ENCODE measurements at regions not wholly inside any gene's neighbourhood (a gene's known extent, or its start where the extent isn't known, plus 50 kb on each side); places are given as distances from the start of the nearest gene placed in this dataset.

DNA sequence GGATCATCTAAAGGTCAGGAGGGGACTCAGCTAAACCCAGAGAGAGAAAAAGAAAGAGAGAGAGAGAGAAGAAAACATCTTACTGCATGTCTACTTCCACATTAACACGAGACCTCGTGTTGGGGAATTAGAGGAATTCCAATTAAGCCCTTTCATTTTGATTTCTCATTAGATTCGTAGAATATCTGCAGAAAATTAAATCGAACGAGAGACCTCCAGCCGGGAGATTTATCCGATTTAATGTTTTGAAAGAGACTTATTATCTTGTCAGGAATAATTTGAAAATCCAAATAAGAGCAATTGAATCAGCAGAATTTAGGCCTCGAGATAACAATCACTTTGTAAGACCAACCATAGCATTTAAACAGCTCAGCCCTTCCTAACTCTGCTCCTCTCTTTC, 175.6 kb downstream of the ABCC12 start:
- Histone ChIP-seq H3K9me3 (no peaks in the 10 kb centered on the region), H3K4me1 (no peaks in the 10 kb centered on the region), H3K27me3 (no peaks in the 10 kb centered on the region), H3K4me3 (no peak overlapping the region), H3K36me3 (no peaks in the 10 kb centered on the region), H3K27ac (no peak overlapping the region)
- DNase-seq (ENCODE audit: low spot score in 2 of 2): no peak
- intact Hi-C loops (cut with DNase I): no loop called here
- TF ChIP-seq, protein P1, sequence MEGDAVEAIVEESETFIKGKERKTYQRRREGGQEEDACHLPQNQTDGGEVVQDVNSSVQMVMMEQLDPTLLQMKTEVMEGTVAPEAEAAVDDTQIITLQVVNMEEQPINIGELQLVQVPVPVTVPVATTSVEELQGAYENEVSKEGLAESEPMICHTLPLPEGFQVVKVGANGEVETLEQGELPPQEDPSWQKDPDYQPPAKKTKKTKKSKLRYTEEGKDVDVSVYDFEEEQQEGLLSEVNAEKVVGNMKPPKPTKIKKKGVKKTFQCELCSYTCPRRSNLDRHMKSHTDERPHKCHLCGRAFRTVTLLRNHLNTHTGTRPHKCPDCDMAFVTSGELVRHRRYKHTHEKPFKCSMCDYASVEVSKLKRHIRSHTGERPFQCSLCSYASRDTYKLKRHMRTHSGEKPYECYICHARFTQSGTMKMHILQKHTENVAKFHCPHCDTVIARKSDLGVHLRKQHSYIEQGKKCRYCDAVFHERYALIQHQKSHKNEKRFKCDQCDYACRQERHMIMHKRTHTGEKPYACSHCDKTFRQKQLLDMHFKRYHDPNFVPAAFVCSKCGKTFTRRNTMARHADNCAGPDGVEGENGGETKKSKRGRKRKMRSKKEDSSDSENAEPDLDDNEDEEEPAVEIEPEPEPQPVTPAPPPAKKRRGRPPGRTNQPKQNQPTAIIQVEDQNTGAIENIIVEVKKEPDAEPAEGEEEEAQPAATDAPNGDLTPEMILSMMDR (IDR thresholded peaks at IDR 0.05): no peak

DNA sequence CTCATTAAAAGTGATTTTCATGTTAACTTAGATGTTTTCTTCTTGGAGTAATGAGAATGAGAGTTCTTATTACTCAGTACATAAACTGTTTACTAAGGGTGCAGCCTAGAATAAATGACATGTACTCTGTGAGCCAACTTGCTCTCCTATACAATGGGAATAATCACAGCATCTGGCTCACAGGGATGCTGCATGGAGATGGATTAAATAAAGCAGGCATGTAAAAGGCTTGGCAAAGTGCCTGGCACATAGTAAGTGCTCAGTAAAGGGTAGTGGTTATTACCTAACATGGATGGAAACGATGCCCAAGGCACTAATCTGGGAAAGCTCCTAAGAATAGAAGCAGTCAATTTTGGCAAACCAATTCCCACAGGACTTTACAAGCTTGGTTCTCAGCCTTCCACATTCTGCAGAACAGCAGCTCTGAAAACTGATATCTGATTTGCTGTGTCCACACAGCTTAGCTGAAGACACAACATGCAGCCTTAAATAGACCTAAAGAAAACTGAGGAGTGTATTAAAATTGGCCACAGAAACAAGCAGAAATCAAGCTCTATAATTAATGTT, 176.1 kb downstream of the ABCC12 start:
- no peak overlapping the region for H3K27ac ChIP-seq
- no peaks in the 10 kb centered on the region for H3K4me1 ChIP-seq
- DNase-seq (ENCODE audit: low spot score in 2 of 2): no peak
- intact Hi-C loops (cut with DNase I): no loop called here
- H3K27me3 ChIP-seq: no peaks in the 10 kb centered on the region
- no peak overlapping the region for H3K4me3 ChIP-seq
- TF ChIP-seq, protein P1 (IDR thresholded peaks at IDR 0.05): no peak
- no peaks in the 10 kb centered on the region for H3K9me3 ChIP-seq
- no peaks in the 10 kb centered on the region for H3K36me3 ChIP-seq

DNA sequence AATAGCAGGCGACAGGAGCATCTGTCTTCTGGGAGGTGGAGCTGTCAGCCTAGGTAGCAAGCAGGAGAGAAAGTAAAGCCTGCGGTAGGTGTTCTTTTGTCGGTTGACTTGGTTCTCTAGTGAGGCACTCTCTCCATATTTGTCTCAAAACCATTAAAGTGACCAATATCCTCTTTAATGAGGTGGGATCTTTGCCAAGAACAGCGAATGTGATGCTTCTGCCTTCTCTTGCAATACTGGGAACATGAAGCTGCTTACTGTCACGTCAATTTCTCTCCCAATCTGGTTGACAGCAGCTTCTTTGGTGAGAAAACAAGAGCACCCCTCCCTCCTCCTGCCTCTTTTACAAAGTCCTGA, 176.7 kb downstream of the ABCC12 start:
- intact Hi-C loops (cut with DNase I): no loop called here
- Histone ChIP-seq H3K27me3 (no peaks in the 10 kb centered on the region), H3K36me3 (no peaks in the 10 kb centered on the region), H3K27ac (no peak overlapping the region), H3K9me3 (no peaks in the 10 kb centered on the region), H3K4me1 (no peaks in the 10 kb centered on the region), H3K4me3 (no peak overlapping the region)
- TF ChIP-seq, protein P1 (IDR thresholded peaks at IDR 0.05): no peak
- no peak for DNase-seq (ENCODE audit: low spot score in 2 of 2)

DNA sequence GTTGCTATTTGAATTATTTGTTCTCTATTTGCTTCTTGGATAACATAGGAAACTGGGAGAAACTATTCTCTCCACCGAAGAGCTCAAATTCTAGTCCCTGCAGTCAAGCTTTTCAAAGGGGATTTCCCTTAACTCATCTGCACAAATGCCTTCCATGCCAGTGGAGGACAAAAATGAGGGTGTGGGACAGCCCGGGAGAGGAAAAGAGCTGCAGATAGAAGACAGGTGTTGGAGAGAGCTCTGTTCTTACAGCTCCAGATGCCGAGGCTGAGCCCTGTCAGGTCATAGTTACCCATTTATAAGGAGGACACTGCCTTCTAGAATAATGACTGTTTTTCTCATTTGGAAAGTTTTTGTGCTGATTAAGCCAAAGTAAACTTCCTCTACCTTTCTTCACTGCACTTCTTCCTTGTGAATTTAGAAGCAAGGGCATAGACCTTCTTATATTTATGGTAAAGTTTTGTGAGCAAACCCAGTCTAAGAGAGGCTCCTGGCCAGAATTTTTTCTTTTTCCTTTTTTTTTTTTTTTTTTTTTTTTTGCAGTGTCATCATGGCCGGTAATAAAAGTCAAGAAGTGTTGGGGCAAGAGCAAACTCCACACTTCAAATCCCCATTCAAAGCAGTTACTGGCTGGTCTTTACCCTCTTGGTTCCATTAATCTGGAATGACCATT, 177.2 kb downstream of the ABCC12 start:
- Histone ChIP-seq H3K4me3 (no peak overlapping the region), H3K36me3 (no peaks in the 10 kb centered on the region), H3K27ac (no peak overlapping the region), H3K9me3 (no peaks in the 10 kb centered on the region), H3K27me3 (no peaks in the 10 kb centered on the region), H3K4me1 (no peaks in the 10 kb centered on the region)
- TF ChIP-seq, protein P1 (IDR thresholded peaks at IDR 0.05): no peak
- DNase-seq (ENCODE audit: low spot score in 2 of 2): no peak
- intact Hi-C loops (cut with DNase I): no loop called here

DNA sequence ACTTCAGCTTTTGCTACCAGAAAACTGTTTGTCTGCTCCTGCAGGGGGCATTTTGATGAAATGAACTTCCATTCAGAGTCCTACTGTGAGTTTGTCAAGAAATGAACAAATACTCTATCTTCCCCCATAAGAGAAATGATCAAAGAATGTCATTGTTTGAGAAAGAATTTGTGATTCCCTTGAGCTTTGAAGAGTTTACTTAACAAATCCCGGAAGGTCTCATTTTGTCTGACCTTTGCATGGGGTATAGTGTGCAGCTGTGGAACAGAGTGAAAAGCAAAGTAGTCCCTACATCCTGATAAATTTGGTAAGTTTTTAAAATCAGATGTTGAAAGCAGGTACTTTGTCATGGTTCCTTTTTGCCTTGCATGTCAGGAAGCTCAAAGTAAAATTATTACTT, 178.0 kb downstream of the ABCC12 start:
- Histone ChIP-seq H3K9me3 (no peaks in the 10 kb centered on the region), H3K4me3 (no peak overlapping the region), H3K36me3 (no peaks in the 10 kb centered on the region), H3K27me3 (no peaks in the 10 kb centered on the region), H3K4me1 (no peaks in the 10 kb centered on the region), H3K27ac (no peak overlapping the region)
- DNase-seq (ENCODE audit: low spot score in 2 of 2): no peak
- intact Hi-C loops (cut with DNase I): no loop called here
- TF ChIP-seq, protein P1 (IDR thresholded peaks at IDR 0.05): no peak

Data from ascending aorta (tissue), 2 donors.